ENCODE measurements at regions not wholly inside any gene's neighbourhood (a gene's known extent, or its start where the extent isn't known, plus 50 kb on each side); places are given as distances from the start of the nearest gene placed in this dataset.

DNA sequence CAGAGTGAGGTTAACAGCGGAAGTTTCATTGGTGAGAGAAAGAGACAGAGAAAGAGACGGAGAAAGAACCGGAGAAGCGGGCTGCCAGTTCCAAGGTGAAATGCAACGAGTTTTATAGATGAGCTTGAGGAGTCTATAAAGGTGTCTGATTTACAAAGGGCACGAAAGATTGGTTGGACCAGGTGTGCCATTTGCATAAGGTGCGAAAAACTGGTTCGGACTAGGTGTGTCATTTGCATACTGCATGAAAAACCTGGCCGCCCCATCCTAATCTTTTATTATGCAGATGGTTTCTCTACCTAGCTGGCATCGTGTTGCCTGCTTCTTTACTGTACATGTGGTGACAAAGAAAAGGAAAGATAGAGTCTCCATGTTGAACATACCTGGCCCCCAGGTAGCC, 253.8 kb upstream of the IGF1R start:
- Histone ChIP-seq H3K4me3 (no peak overlapping the region), H3K27me3 (replicated peaks; ENCODE audit: insufficient read depth) (no peaks in the 10 kb centered on the region; the same call in 1 of the 2 replicates), H3K4me2 (ENCODE audit: unreplicated experiment) (no peak overlapping the region), H3K9me2 (ENCODE audit: insufficient read depth) (no peaks in the 10 kb centered on the region), H3K27ac (no peak overlapping the region), H4K20me1 (ENCODE audit: insufficient read depth) (no peaks in the 10 kb centered on the region), H3K9me3 (ENCODE audit: low read depth) (no peaks in the 10 kb centered on the region), H2AFZ (no peak overlapping the region), H3K4me1 (ENCODE audit: insufficient read depth) (no peaks in the 10 kb centered on the region), H3K36me3 (ENCODE audit: low read depth) (no peaks in the 10 kb centered on the region), H3F3A (ENCODE audit: insufficient read depth) (no peaks in the 10 kb centered on the region), H3K9ac (no peak overlapping the region), H3K79me2 (ENCODE audit: insufficient read depth) (no peaks in the 10 kb centered on the region)
- 44 to 45% methylated on average over 10 of the region's 10 CpGs for WGBS, 2 experiments (ENCODE audit: low coverage in 1 of 2, low lambda C conversion rate in 2 of 2, missing lambda C conversion rate in 2 of 2)
- in situ Hi-C loops (cut with MboI) = no loop called here
- DNase-seq = no peak
- TF ChIP-seq EZH2phosphoT487 (IDR thresholded peaks at IDR 0.05; ENCODE audit: insufficient read depth, low read depth) = no peak
- no peak for TF ChIP-seq EZH2 (IDR thresholded peaks at IDR 0.05; ENCODE audit: insufficient read depth, poor library complexity, severe bottlenecking)

DNA sequence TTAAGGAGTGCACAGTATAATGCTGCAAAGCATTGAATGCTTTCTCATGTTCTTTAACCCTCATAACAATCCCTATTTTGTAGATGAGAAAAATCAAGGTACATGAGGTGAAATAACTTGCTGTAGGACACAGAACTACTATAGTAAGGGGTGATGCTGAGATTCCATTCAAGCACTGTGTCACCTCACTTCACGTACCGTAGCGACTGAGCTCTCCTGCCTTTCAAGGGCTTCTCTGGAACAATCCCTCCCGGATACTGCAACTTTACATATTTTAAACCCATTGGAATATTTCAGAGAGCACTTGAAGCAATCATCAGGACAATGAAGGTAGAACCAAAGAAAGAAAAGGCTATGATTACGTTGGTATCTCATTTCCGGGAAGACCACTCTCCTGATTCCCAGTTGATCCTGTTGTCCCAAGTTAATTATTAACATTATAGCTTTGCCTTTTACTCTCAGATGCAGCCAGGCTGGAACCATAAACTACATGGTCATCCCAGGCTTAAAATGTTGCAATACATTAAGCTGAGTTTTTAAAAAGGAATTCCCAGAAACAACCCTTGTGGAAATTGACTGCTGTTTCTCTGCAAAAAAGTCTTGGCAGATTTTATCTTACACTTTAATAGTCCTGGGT, 252.2 kb upstream of the IGF1R start:
- WGBS, 2 experiments (ENCODE audit: low coverage in 1 of 2, low lambda C conversion rate in 2 of 2, missing lambda C conversion rate in 2 of 2) = 33 to 43% methylated on average over 6 of the region's 6 CpGs
- no peak overlapping the region for H3K4me3 ChIP-seq
- no peaks in the 10 kb centered on the region for H3K9me2 ChIP-seq (ENCODE audit: insufficient read depth)
- TF ChIP-seq EZH2phosphoT487 (IDR thresholded peaks at IDR 0.05; ENCODE audit: insufficient read depth, low read depth) = no peak
- TF ChIP-seq EZH2 (IDR thresholded peaks at IDR 0.05; ENCODE audit: insufficient read depth, poor library complexity, severe bottlenecking) = no peak
- H3K4me2 ChIP-seq (ENCODE audit: unreplicated experiment) = no peak overlapping the region
- H2AFZ ChIP-seq = no peak overlapping the region
- no peaks in the 10 kb centered on the region for H4K20me1 ChIP-seq (ENCODE audit: insufficient read depth)
- no peak overlapping the region for H3K9ac ChIP-seq
- in situ Hi-C loops (cut with MboI) = no loop called here
- H3K4me1 ChIP-seq (ENCODE audit: insufficient read depth) = no peaks in the 10 kb centered on the region
- no peaks in the 10 kb centered on the region for H3K9me3 ChIP-seq (ENCODE audit: low read depth)
- H3K79me2 ChIP-seq (ENCODE audit: insufficient read depth) = no peaks in the 10 kb centered on the region
- H3F3A ChIP-seq (ENCODE audit: insufficient read depth) = no peaks in the 10 kb centered on the region
- no peak for DNase-seq
- H3K27ac ChIP-seq = no peak overlapping the region
- H3K27me3 ChIP-seq (replicated peaks; ENCODE audit: insufficient read depth) = no peaks in the 10 kb centered on the region; the same call in 1 of the 2 replicates
- no peaks in the 10 kb centered on the region for H3K36me3 ChIP-seq (ENCODE audit: low read depth)

DNA sequence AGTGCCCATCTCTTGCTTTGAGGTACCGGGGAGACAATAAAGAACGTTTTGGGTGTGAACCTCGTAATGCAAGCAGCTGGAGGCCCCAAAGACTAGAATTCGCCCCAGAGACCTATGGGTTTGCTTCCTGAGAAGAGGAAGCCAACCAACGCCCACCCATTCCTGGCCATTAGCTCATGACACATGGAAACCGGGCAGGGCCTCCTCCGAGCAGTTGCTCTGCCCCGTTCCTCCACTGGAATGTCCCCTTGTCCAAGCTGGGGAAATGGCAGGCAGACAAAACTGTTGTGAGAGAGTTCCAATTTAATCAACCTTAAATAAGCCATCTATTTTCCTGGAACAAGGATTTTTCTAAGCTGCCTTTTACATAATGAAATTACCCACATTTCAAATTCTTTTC, 250.9 kb upstream of the IGF1R start:
- no peaks in the 10 kb centered on the region; the same call in 1 of the 2 replicates for H3K27me3 ChIP-seq (replicated peaks; ENCODE audit: insufficient read depth)
- WGBS, 2 experiments (ENCODE audit: low coverage in 1 of 2, low lambda C conversion rate in 2 of 2, missing lambda C conversion rate in 2 of 2) = 17 to 21% methylated on average over 8 of the region's 8 CpGs
- no peaks in the 10 kb centered on the region for H3K9me3 ChIP-seq (ENCODE audit: low read depth)
- no peaks in the 10 kb centered on the region for H3K79me2 ChIP-seq (ENCODE audit: insufficient read depth)
- H3K9me2 ChIP-seq (ENCODE audit: insufficient read depth) = no peaks in the 10 kb centered on the region
- no peak overlapping the region for H3K9ac ChIP-seq
- no peak overlapping the region for H3K4me3 ChIP-seq
- H3K4me2 ChIP-seq (ENCODE audit: unreplicated experiment) = no peak overlapping the region
- H3K4me1 ChIP-seq (ENCODE audit: insufficient read depth) = no peaks in the 10 kb centered on the region
- in situ Hi-C loops (cut with MboI) = no loop called here
- no peak for TF ChIP-seq EZH2 (IDR thresholded peaks at IDR 0.05; ENCODE audit: insufficient read depth, poor library complexity, severe bottlenecking)
- no peak for TF ChIP-seq EZH2phosphoT487 (IDR thresholded peaks at IDR 0.05; ENCODE audit: insufficient read depth, low read depth)
- no peaks in the 10 kb centered on the region for H4K20me1 ChIP-seq (ENCODE audit: insufficient read depth)
- no peak overlapping the region for H3K27ac ChIP-seq
- no peaks in the 10 kb centered on the region for H3F3A ChIP-seq (ENCODE audit: insufficient read depth)
- H3K36me3 ChIP-seq (ENCODE audit: low read depth) = no peaks in the 10 kb centered on the region
- no peak for DNase-seq
- no peak overlapping the region for H2AFZ ChIP-seq

DNA sequence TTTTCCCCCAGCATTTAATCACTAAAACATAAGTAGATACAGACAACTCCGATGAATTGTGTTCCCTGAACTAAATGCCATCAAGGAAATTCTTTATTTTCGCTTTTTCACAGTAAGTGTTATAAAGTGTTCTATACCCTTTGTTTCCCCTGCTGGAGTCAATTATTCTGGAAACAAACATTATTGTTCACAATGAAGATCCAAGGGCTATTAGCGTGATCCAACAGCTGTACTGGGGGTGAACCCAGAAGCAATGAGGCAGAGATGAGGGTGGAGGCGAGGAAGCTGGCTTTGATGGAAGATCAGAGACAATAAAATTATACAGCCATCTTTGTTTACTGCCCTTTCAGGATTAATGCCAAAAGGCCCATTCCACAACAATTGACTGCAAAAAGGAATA, 250.3 kb upstream of the IGF1R start:
- Histone ChIP-seq H3K9ac (no peak overlapping the region), H3K27ac (no peak overlapping the region), H3K4me2 (ENCODE audit: unreplicated experiment) (no peak overlapping the region), H3K9me3 (ENCODE audit: low read depth) (no peaks in the 10 kb centered on the region), H3K27me3 (replicated peaks; ENCODE audit: insufficient read depth) (no peaks in the 10 kb centered on the region; the same call in 1 of the 2 replicates), H4K20me1 (ENCODE audit: insufficient read depth) (no peaks in the 10 kb centered on the region), H3K36me3 (ENCODE audit: low read depth) (no peaks in the 10 kb centered on the region), H3K4me1 (ENCODE audit: insufficient read depth) (no peaks in the 10 kb centered on the region), H3F3A (ENCODE audit: insufficient read depth) (no peaks in the 10 kb centered on the region), H3K9me2 (ENCODE audit: insufficient read depth) (no peaks in the 10 kb centered on the region), H3K79me2 (ENCODE audit: insufficient read depth) (no peaks in the 10 kb centered on the region), H3K4me3 (no peak overlapping the region), H2AFZ (no peak overlapping the region)
- 34 to 36% methylated on average over 4 of the region's 4 CpGs for WGBS, 2 experiments (ENCODE audit: low coverage in 1 of 2, low lambda C conversion rate in 2 of 2, missing lambda C conversion rate in 2 of 2)
- TF ChIP-seq EZH2 (IDR thresholded peaks at IDR 0.05; ENCODE audit: insufficient read depth, poor library complexity, severe bottlenecking) (no peak), EZH2phosphoT487 (IDR thresholded peaks at IDR 0.05; ENCODE audit: insufficient read depth, low read depth) (no peak)
- DNase-seq = no peak
- in situ Hi-C loops (cut with MboI) = no loop called here
